GM23248 (cell line): ENCODE measurements at regions not wholly inside any gene's neighbourhood (a gene's known extent, or its start where the extent isn't known, plus 50 kb on each side); places are given as distances from the start of the nearest gene placed in this dataset.

Experiments used
- DNase-seq: peaks from one replicate; pipeline ENCODE4 v3.0.0-alpha.2; 2015
- H2AFZ ChIP-seq: fragments of 200-600 bp; sonication (generic); 2 replicates; pipeline ENCODE4 v1.6.1; 2016; ENCODE audit warnings: antibody characterized with exemption
- H3F3A ChIP-seq: fragments of 200-600 bp; sonication (generic); 2 replicates; pipeline ENCODE4 v1.6.1; 2016; ENCODE audit warnings: mild to moderate bottlenecking, antibody characterized with exemption, mixed run types; ENCODE audit not compliant: insufficient read depth
- H3K27ac ChIP-seq: fragments of 200-600 bp; sonication (generic); 2 replicates; pipeline ENCODE4 v1.5.1; 2016; ENCODE audit warnings: mild to moderate bottlenecking
- H3K27me3 ChIP-seq: fragments of 200-600 bp; sonication (generic); replicated peaks from 2 replicates; pipeline ENCODE4 v1.6.1; 2016; ENCODE audit warnings: mild to moderate bottlenecking; ENCODE audit not compliant: insufficient read depth
- H3K36me3 ChIP-seq: fragments of 200-600 bp; sonication (generic); 2 replicates; pipeline ENCODE4 v1.6.1; 2016; ENCODE audit warnings: low read depth, mild to moderate bottlenecking
- H3K4me1 ChIP-seq: fragments of 200-600 bp; sonication (generic); 2 replicates; pipeline ENCODE4 v1.6.1; 2016; ENCODE audit warnings: mild to moderate bottlenecking; ENCODE audit not compliant: insufficient read depth
- H3K4me2 ChIP-seq: fragments of 200-600 bp; sonication (generic); one replicate; pipeline ENCODE4 v1.6.1; 2016; ENCODE audit warnings: mild to moderate bottlenecking; ENCODE audit not compliant: unreplicated experiment
- H3K4me3 ChIP-seq: fragments of 200-600 bp; sonication (generic); 2 replicates; pipeline ENCODE4 v1.5.1; 2016; ENCODE audit warnings: mild to moderate bottlenecking
- H3K79me2 ChIP-seq: fragments of 200-600 bp; sonication (generic); 2 replicates; pipeline ENCODE4 v1.6.1; 2016; ENCODE audit warnings: mild to moderate bottlenecking; ENCODE audit not compliant: insufficient read depth
- H3K9ac ChIP-seq: fragments of 200-600 bp; sonication (generic); 2 replicates; pipeline ENCODE4 v1.6.1; 2016; ENCODE audit warnings: mild to moderate bottlenecking
- H3K9me2 ChIP-seq: fragments of 200-600 bp; sonication (generic); 2 replicates; pipeline ENCODE4 v1.6.1; 2016; ENCODE audit warnings: mixed run types, mild to moderate bottlenecking, moderate library complexity; ENCODE audit not compliant: insufficient read depth
- H3K9me3 ChIP-seq: fragments of 200-600 bp; sonication (generic); one replicate; pipeline ENCODE4 v1.6.1; 2017; ENCODE audit warnings: low read depth
- H4K20me1 ChIP-seq: fragments of 200-600 bp; sonication (generic); 2 replicates; pipeline ENCODE4 v1.6.0; 2016; ENCODE audit not compliant: insufficient read depth
- EZH2 ChIP-seq: fragments of 200-600 bp; sonication (generic); IDR thresholded peaks from 2 replicates; pipeline ENCODE4 v1.6.1; 2018; ENCODE audit warnings: antibody characterized with exemption, mild to moderate bottlenecking; ENCODE audit not compliant: insufficient read depth, poor library complexity, severe bottlenecking
- EZH2phosphoT487 ChIP-seq: fragments of 200-600 bp; sonication (generic); IDR thresholded peaks from 2 replicates; pipeline ENCODE4 v1.6.1; 2018; ENCODE audit warnings: antibody characterized with exemption, moderate library complexity, mild to moderate bottlenecking, low read depth; ENCODE audit not compliant: insufficient read depth
- WGBS, 2 experiments: methylation state at CpG; one replicate each; pipeline ENCODE4 v1.1.6; 2015 to 2017; ENCODE audit warnings: low lambda C conversion rate in 2 of 2, low coverage in 1 of 2; ENCODE audit errors: missing lambda C conversion rate in 2 of 2; 5-methylcytosine and 5-hydroxymethylcytosine counted together
- in situ Hi-C: fragments of 300-500 bp; cut with MboI; formaldehyde crosslinking; loops from 2 replicates; pipeline ENCODE4 v1.15.0; 2020

DNA sequence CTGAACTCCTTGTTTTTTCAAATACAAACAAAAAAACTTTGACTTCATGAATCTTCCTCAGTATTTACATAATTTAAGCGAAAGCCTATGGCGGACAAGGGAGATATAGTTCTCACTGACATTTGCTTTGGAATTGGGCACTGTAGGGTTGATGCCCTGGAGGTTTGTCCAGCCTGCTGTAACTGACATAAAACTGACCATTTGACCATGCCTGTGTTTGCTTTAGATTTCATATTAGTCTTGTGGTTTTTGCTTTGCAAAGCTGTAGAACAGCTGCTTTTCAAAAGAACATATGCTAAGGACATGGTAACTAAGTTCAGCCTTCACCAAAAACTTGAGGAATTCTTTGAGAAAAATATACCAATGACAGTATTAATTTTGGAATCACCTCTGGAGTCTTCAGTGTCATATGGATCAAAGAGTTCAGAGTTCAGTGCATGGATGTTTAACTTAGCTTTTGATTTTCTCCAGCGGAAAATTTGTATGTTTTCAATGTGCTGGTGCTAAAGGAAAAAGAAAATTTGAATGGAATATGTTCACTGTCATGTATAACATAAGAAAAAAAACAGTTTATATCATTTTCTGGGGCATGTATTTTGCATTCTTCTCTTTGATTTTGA lies 1013.1 kb downstream of the NR2F1-AS1 start:
- WGBS, 2 experiments, result 95 to 98% methylated on average over 3 of the region's 3 CpGs
- in situ Hi-C loops, result no loop called here
- H3K36me3 ChIP-seq, result no peaks in the 10 kb centered on the region

DNA sequence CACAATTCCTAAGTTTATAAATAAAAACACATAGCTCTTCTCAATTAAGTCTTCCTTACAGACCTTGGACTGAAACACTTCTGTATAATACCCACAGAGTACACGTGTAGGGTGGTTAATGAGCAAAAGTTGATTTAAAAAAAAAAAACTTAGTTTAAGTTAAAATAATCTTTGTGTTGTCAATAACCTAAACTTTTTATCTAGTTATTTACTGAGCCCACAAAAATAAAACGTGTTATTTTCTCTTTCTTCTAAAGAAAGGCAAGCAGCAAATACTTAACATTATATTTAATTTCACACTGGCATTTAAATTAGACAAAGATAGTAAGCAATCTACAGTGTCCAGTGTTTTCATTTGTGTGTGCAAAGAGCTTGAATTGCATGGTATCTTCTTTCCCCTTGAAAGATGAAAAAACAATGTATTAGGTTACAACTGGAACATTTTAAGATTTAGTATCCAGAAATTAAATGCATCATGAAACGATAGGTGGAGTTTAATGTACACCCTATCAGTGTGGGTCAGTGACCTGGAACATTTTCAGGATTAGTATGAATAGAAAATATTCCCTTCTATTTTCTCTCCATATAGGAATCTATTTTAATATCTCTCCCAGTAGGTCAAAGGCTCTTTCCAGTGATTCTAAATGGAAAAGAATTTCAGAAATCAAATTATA lies 1014.8 kb downstream of the NR2F1-AS1 start:
- Histone ChIP-seq H3K4me3 (no peak overlapping the region), H2AFZ (0 out of 2 replicates have a peak overlapping the region, but pooled peaks have one; percentile 9), H3K9me2 (no peaks in the 10 kb centered on the region), H4K20me1 (no peaks in the 10 kb centered on the region), H3K79me2 (no peaks in the 10 kb centered on the region), H3K27me3 (no peaks in the 10 kb centered on the region), H3K4me2 (no peak overlapping the region), H3K9me3 (no peaks in the 10 kb centered on the region), H3K27ac (no peak overlapping the region), H3F3A (peaks cover 10% of the 10 kb centered on the region), H3K4me1 (peaks cover 16% of the 10 kb centered on the region), H3K36me3 (no peaks in the 10 kb centered on the region), H3K9ac (no peak overlapping the region)
- no peak for TF ChIP-seq EZH2
- no peak for TF ChIP-seq EZH2phosphoT487
- in situ Hi-C loops, result no loop called here
- WGBS, 2 experiments, result 88% methylated on average over 3 of the region's 3 CpGs
- DNase-seq, result no peak

More for the DNA sequence above, 1013.1 kb downstream of the NR2F1-AS1 start:
- Histone ChIP-seq H3K9me2 (no peaks in the 10 kb centered on the region), H2AFZ (0 out of 2 replicates have a peak overlapping the region, but pooled peaks have one; percentile 4), H3K4me1 (no peaks in the 10 kb centered on the region; the same call in 1 of the 2 replicates), H3K4me2 (no peak overlapping the region), H3K9ac (no peak overlapping the region), H3K4me3 (no peak overlapping the region), H3K79me2 (no peaks in the 10 kb centered on the region), H3F3A (no peaks in the 10 kb centered on the region), H3K27me3 (no peaks in the 10 kb centered on the region), H3K27ac (no peak overlapping the region), H4K20me1 (no peaks in the 10 kb centered on the region), H3K9me3 (no peaks in the 10 kb centered on the region)
- no peak for TF ChIP-seq EZH2
- TF ChIP-seq EZH2phosphoT487, result no peak
- DNase-seq, result no peak

DNA sequence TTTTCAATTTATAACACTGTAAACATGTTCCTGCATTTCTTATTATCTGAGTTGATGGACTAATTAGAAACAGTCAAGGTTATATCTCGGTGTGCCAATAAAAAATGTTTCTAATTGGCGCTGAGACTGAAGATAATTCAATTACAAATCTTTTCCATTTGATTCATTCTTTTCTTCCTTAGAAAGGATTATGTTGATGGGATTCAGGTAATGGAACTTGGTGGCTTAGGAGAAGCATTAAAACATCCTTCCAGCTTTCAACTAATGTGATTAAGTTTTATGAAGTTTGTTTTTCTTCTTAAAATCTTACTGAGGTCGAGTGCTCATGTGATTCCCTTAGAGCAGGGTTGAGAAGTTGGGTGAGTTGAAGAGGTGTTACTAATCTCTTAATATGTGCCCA lies 1015.3 kb downstream of the NR2F1-AS1 start:
- in situ Hi-C loops, result no loop called here
- 73 to 77% methylated on average over 3 of the region's 3 CpGs for WGBS, 2 experiments

DNA sequence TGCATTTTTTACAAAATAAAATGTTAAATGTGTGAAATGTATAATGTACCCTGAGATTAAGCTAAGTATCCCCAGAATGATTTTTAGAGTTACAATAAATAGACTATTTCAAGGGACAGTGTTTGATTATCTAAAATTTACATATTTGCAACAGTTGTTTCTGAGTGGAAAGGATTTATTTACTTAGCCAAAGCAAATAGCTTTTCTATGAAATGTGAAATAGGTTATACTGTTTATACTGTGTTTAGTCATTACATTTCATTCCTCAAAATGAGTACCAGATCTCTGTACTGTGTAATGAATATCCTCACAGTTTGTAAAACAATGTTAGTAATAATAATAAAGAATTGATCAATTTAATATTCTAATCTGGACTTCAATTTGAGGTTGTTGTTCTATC lies 1019.0 kb downstream of the NR2F1-AS1 start:
- no peak for TF ChIP-seq EZH2phosphoT487
- TF ChIP-seq EZH2, result no peak
- peak; percentile 13 for DNase-seq
- no peaks in the 10 kb centered on the region for H3K9me2 ChIP-seq
- H3K4me2 ChIP-seq, result peak overlapping the region; percentile 56
- H4K20me1 ChIP-seq, result no peaks in the 10 kb centered on the region
- peak overlapping the region; percentile 70 for H3K27ac ChIP-seq
- peak overlapping the region; percentile 48 for H2AFZ ChIP-seq
- H3K4me1 ChIP-seq, result peaks cover 41% of the 10 kb centered on the region
- H3K36me3 ChIP-seq, result no peaks in the 10 kb centered on the region
- in situ Hi-C loops, result no loop called here
- H3F3A ChIP-seq, result peaks cover 35% of the 10 kb centered on the region
- peak overlapping the region; percentile 40; the same call in 1 of the 2 replicates for H3K4me3 ChIP-seq
- no peaks in the 10 kb centered on the region for H3K27me3 ChIP-seq
- H3K9me3 ChIP-seq, result no peaks in the 10 kb centered on the region
- H3K9ac ChIP-seq, result 0 out of 2 replicates have a peak overlapping the region, but pooled peaks have one; percentile 34
- no peaks in the 10 kb centered on the region for H3K79me2 ChIP-seq

More for the DNA sequence above, 1015.3 kb downstream of the NR2F1-AS1 start:
- Histone ChIP-seq H3K79me2 (no peaks in the 10 kb centered on the region), H3F3A (peaks cover 16% of the 10 kb centered on the region), H3K4me2 (no peak overlapping the region), H3K9me2 (no peaks in the 10 kb centered on the region), H3K36me3 (no peaks in the 10 kb centered on the region), H3K27ac (no peak overlapping the region), H3K4me1 (peaks cover 22% of the 10 kb centered on the region), H3K9me3 (no peaks in the 10 kb centered on the region), H3K27me3 (no peaks in the 10 kb centered on the region), H3K9ac (no peak overlapping the region), H4K20me1 (no peaks in the 10 kb centered on the region), H3K4me3 (no peak overlapping the region), H2AFZ (0 out of 2 replicates have a peak overlapping the region, but pooled peaks have one; percentile 9)
- no peak for DNase-seq
- TF ChIP-seq EZH2 (no peak), EZH2phosphoT487 (no peak)
